HG02610 (cell line): ENCODE measurements at regions not wholly inside any gene's neighbourhood (a gene's known extent, or its start where the extent isn't known, plus 50 kb on each side); places are given as distances from the start of the nearest gene placed in this dataset.

Experiments
- ATAC-seq: cut with Tn5 transposase; IDR thresholded peaks from one replicate; pipeline ENCODE4 v1.9.1; 2021; ENCODE audit warnings: mild to moderate bottlenecking, moderate library complexity; ENCODE audit not compliant: unreplicated experiment

- no peak for ATAC-seq
Measured at GRCh38 chr15:95865330-95865739, 465.2 kb upstream of the NR2F2 start.

GRCh38 chr15:95866711-95867440 lies 463.6 kb upstream of the NR2F2 start:
- no peak for ATAC-seq

- no peak for ATAC-seq
Measured at GRCh38 chr15:95868450-95868849, 462.1 kb upstream of the NR2F2 start.

- ATAC-seq, result no peak
Measured at GRCh38 chr15:95868970-95869369, 461.5 kb upstream of the NR2F2 start.

- ATAC-seq, result no peak
Measured at GRCh38 chr15:95869920-95870319, 460.6 kb upstream of the NR2F2 start.

GRCh38 chr15:95872366-95872771 lies 458.1 kb upstream of the NR2F2 start:
- ATAC-seq, result no peak

GRCh38 chr15:95874637-95875036 lies 455.9 kb upstream of the NR2F2 start:
- no peak for ATAC-seq

- no peak for ATAC-seq
Measured at GRCh38 chr15:95875121-95875643, 455.3 kb upstream of the NR2F2 start.

GRCh38 chr15:95880031-95880570 lies 450.4 kb upstream of the NR2F2 start:
- no peak for ATAC-seq

- ATAC-seq, result no peak
Measured at GRCh38 chr15:95880630-95881029, 449.9 kb upstream of the NR2F2 start.

GRCh38 chr15:95883064-95883463 lies 447.4 kb upstream of the NR2F2 start:
- no peak for ATAC-seq

GRCh38 chr15:95884276-95884675 lies 446.2 kb upstream of the NR2F2 start:
- no peak for ATAC-seq

GRCh38 chr15:95887666-95888390 lies 442.7 kb upstream of the NR2F2 start:
- ATAC-seq, result no peak

- ATAC-seq, result no peak
Measured at GRCh38 chr15:95888762-95889161, 441.7 kb upstream of the NR2F2 start.

GRCh38 chr15:95894407-95894956 lies 436.0 kb upstream of the NR2F2 start:
- no peak for ATAC-seq

GRCh38 chr15:95895508-95895907 lies 435.0 kb upstream of the NR2F2 start:
- ATAC-seq, result no peak

GRCh38 chr15:95897651-95898050 lies 432.8 kb upstream of the NR2F2 start:
- ATAC-seq, result no peak

GRCh38 chr15:95898761-95899160 lies 431.7 kb upstream of the NR2F2 start:
- no peak for ATAC-seq

GRCh38 chr15:95901271-95901670 lies 429.2 kb upstream of the NR2F2 start:
- no peak for ATAC-seq

GRCh38 chr15:95902606-95903005 lies 427.9 kb upstream of the NR2F2 start:
- no peak for ATAC-seq

- ATAC-seq, result no peak
Measured at GRCh38 chr15:95903352-95903751, 427.1 kb upstream of the NR2F2 start.
